ENCODE measurements at regions not wholly inside any gene's neighbourhood (a gene's known extent, or its start where the extent isn't known, plus 50 kb on each side); places are given as distances from the start of the nearest gene placed in this dataset.

GRCh38 chr18:75880925-75881504, 453.5 kb upstream of the SMIM21 start:
- H3K36me3 ChIP-seq = no peaks in the 10 kb centered on the region
- no peak for TF ChIP-seq EP300 (IDR thresholded peaks at IDR 0.05)
- no peak for TF ChIP-seq POLR2A (IDR thresholded peaks at IDR 0.05)
- no peak for TF ChIP-seq CTCF (IDR thresholded peaks at IDR 0.05)
- TF ChIP-seq POLR2AphosphoS5 (IDR thresholded peaks at IDR 0.05) = no peak

GRCh38 chr18:75880266-75880665, 452.8 kb upstream of the SMIM21 start:
- no peaks in the 10 kb centered on the region for H3K4me1 ChIP-seq
- 95% methylated on average over 10 to 12 of the region's 12 CpGs for WGBS, 2 donors
- no peak for TF ChIP-seq POLR2AphosphoS5 (IDR thresholded peaks at IDR 0.05)
- TF ChIP-seq POLR2A (IDR thresholded peaks at IDR 0.05) = no peak
- no peak for TF ChIP-seq EP300 (IDR thresholded peaks at IDR 0.05)
- no peak for TF ChIP-seq CTCF (IDR thresholded peaks at IDR 0.05)
- H3K9me3 ChIP-seq = no peaks in the 10 kb centered on the region
- H3K27ac ChIP-seq = no peak overlapping the region
- ATAC-seq (ENCODE audit: low FRiP score in 2 of 2) = no peak
- H3K4me3 ChIP-seq = no peak overlapping the region
- H3K27me3 ChIP-seq = no peaks in the 10 kb centered on the region
- no peaks in the 10 kb centered on the region for H3K36me3 ChIP-seq
- peak in 1 of 2 donors; percentile 37 for DNase-seq

More at GRCh38 chr18:75880925-75881504, 453.5 kb upstream of the SMIM21 start:
- no peaks in the 10 kb centered on the region for H3K9me3 ChIP-seq
- H3K27ac ChIP-seq = no peak overlapping the region
- no peaks in the 10 kb centered on the region for H3K27me3 ChIP-seq
- no peaks in the 10 kb centered on the region for H3K4me1 ChIP-seq
- ATAC-seq (ENCODE audit: low FRiP score in 2 of 2) (no peak), DNase-seq (no peak)
- H3K4me3 ChIP-seq = no peak overlapping the region
- WGBS, 2 donors = 75 to 77% methylated on average over 6 of the region's 6 CpGs

GRCh38 chr18:75879196-75879595, 451.7 kb upstream of the SMIM21 start:
- no peak overlapping the region for H3K27ac ChIP-seq
- no peak overlapping the region for H3K4me3 ChIP-seq
- no peaks in the 10 kb centered on the region for H3K27me3 ChIP-seq
- no peak for DNase-seq
- TF ChIP-seq CTCF (IDR thresholded peaks at IDR 0.05) (no peak), EP300 (IDR thresholded peaks at IDR 0.05) (no peak), POLR2AphosphoS5 (IDR thresholded peaks at IDR 0.05) (no peak), POLR2A (IDR thresholded peaks at IDR 0.05) (no peak)
- H3K4me1 ChIP-seq = no peaks in the 10 kb centered on the region
- 71 to 88% methylated on average over 3 of the region's 3 CpGs for WGBS, 2 donors
- no peaks in the 10 kb centered on the region for H3K9me3 ChIP-seq
- ATAC-seq (ENCODE audit: low FRiP score in 2 of 2) = no peak
- no peaks in the 10 kb centered on the region for H3K36me3 ChIP-seq

- H3K4me1 ChIP-seq = no peaks in the 10 kb centered on the region
- no peaks in the 10 kb centered on the region for H3K27me3 ChIP-seq
- H3K4me3 ChIP-seq = no peak overlapping the region
- TF ChIP-seq EP300 (IDR thresholded peaks at IDR 0.05) (no peak), POLR2AphosphoS5 (IDR thresholded peaks at IDR 0.05) (no peak), POLR2A (IDR thresholded peaks at IDR 0.05) (no peak), CTCF (IDR thresholded peaks at IDR 0.05) (no peak)
- H3K27ac ChIP-seq = no peak overlapping the region
- ATAC-seq (ENCODE audit: low FRiP score in 2 of 2) (peak in 1 of 2 donors; percentile 39), DNase-seq (no peak)
- H3K36me3 ChIP-seq = no peaks in the 10 kb centered on the region
- 71 to 72% methylated on average over 10 of the region's 10 CpGs for WGBS, 2 donors
- no peaks in the 10 kb centered on the region for H3K9me3 ChIP-seq
Observed at GRCh38 chr18:75875559-75875958, 448.1 kb upstream of the SMIM21 start.

- H3K36me3 ChIP-seq = no peaks in the 10 kb centered on the region
- no peaks in the 10 kb centered on the region for H3K9me3 ChIP-seq
- no peaks in the 10 kb centered on the region for H3K27me3 ChIP-seq
- no peaks in the 10 kb centered on the region for H3K4me1 ChIP-seq
- H3K4me3 ChIP-seq = no peak overlapping the region
- DNase-seq (no peak), ATAC-seq (ENCODE audit: low FRiP score in 2 of 2) (no peak)
- TF ChIP-seq POLR2A (IDR thresholded peaks at IDR 0.05) (no peak), CTCF (IDR thresholded peaks at IDR 0.05) (no peak), EP300 (IDR thresholded peaks at IDR 0.05) (no peak), POLR2AphosphoS5 (IDR thresholded peaks at IDR 0.05) (no peak)
- WGBS, 2 donors = 57 to 66% methylated on average over 11 of the region's 11 CpGs
- H3K27ac ChIP-seq = no peak overlapping the region
Observed at GRCh38 chr18:75874401-75875089, 447.0 kb upstream of the SMIM21 start.
